ENCODE measurements at regions not wholly inside any gene's neighbourhood (a gene's known extent, or its start where the extent isn't known, plus 50 kb on each side); places are given as distances from the start of the nearest gene placed in this dataset.

GRCh38 chr22:48424201-48424627, 1403.5 kb downstream of the BRD1 start:
- ChIA-PET CTCF (ENCODE audit: low intra/inter-chr PET ratio, low total read pairs) (no interaction called here), POLR2A (no interaction called here)
- Histone ChIP-seq H3K27ac (ENCODE audit: extremely low read length, insufficient read depth, low read length) (no peak overlapping the region), H4K20me1 (ENCODE audit: insufficient read depth, low read length) (0 out of 2 replicates have a peak, but pooled peaks cover 6% of the 10 kb centered on the region), H3K27me3 (ENCODE audit: control insufficient read depth in 1 of 2, insufficient read depth in 2 of 2, low read length in 2 of 2) (peaks cover 10 to 75% of the 10 kb centered on the region in 2 experiments; a peak in 4 of 5 replicates), H3K4me3 (replicated peaks in 1 of 3; ENCODE audit: insufficient read depth in 1 of 3, low read depth in 2 of 3, low read length in 3 of 3) (no peak overlapping the region), H2AFZ (ENCODE audit: low read length) (no peak overlapping the region), H3K9ac (ENCODE audit: insufficient read depth, low read depth, low read length) (no peak overlapping the region), H3K79me2 (ENCODE audit: insufficient read depth, low read length) (no peaks in the 10 kb centered on the region), H3K4me1 (ENCODE audit: insufficient read depth, low read length) (no peaks in the 10 kb centered on the region), H3K4me2 (ENCODE audit: low read depth, low read length) (no peak overlapping the region), H3K9me3 (ENCODE audit: low read length) (no peaks in the 10 kb centered on the region), H3K36me3 (replicated peaks in 1 of 2; ENCODE audit: control insufficient read depth in 1 of 2, insufficient read depth in 2 of 2, low read length in 2 of 2) (no peaks in the 10 kb centered on the region)
- no peak for ATAC-seq
- no peak for FAIRE-seq
- intact Hi-C loops (cut with micrococcal nuclease; ENCODE audit: unreplicated experiment), result no loop called here
- in situ Hi-C loops (cut with HindIII; ENCODE audit: extremely low pct_ligation_motif_present, low pct_unique_long_range_greater_than_20kb), result no loop called here
- DNase-seq (ENCODE audit: low spot score), result no peak
- BruUV-seq (replicated peaks), result no TSS peak
- TF ChIP-seq FOXA1 (IDR thresholded peaks at IDR 0.05) (no peak), FOXA1 (CRISPR knock-in tag; IDR thresholded peaks at IDR 0.05) (no peak), ZEB1 (IDR thresholded peaks at IDR 0.05; ENCODE audit: insufficient replicate concordance, low read depth) (no peak), HMG20A (CRISPR knock-in tag; IDR thresholded peaks at IDR 0.05; ENCODE audit: borderline replicate concordance) (no peak)
- WGBS (ENCODE audit: low lambda C conversion rate), result 9% methylated on average over 12 of the region's 18 CpGs

GRCh38 chr22:48423481-48423911, 1404.2 kb downstream of the BRD1 start:
- no TSS peak for BruUV-seq (replicated peaks)
- intact Hi-C loops (cut with micrococcal nuclease; ENCODE audit: unreplicated experiment) (no loop called here), in situ Hi-C loops (cut with HindIII; ENCODE audit: extremely low pct_ligation_motif_present, low pct_unique_long_range_greater_than_20kb) (no loop called here)
- Histone ChIP-seq H3K4me1 (ENCODE audit: insufficient read depth, low read length) (no peaks in the 10 kb centered on the region), H3K4me3 (replicated peaks in 1 of 3; ENCODE audit: insufficient read depth in 1 of 3, low read depth in 2 of 3, low read length in 3 of 3) (no peak overlapping the region), H3K79me2 (ENCODE audit: insufficient read depth, low read length) (no peaks in the 10 kb centered on the region), H3K36me3 (replicated peaks in 1 of 2; ENCODE audit: control insufficient read depth in 1 of 2, insufficient read depth in 2 of 2, low read length in 2 of 2) (no peaks in the 10 kb centered on the region), H3K27ac (ENCODE audit: extremely low read length, insufficient read depth, low read length) (no peak overlapping the region), H3K9me3 (ENCODE audit: low read length) (no peaks in the 10 kb centered on the region), H3K27me3 (ENCODE audit: control insufficient read depth in 1 of 2, insufficient read depth in 2 of 2, low read length in 2 of 2) (peaks cover 8 to 72% of the 10 kb centered on the region in 2 experiments; a peak in 4 of 5 replicates), H3K9ac (ENCODE audit: insufficient read depth, low read depth, low read length) (no peak overlapping the region), H3K4me2 (ENCODE audit: low read depth, low read length) (no peak overlapping the region), H2AFZ (ENCODE audit: low read length) (no peak overlapping the region), H4K20me1 (ENCODE audit: insufficient read depth, low read length) (0 out of 2 replicates have a peak, but pooled peaks cover 6% of the 10 kb centered on the region)
- DNase-seq (ENCODE audit: low spot score) (no peak), ATAC-seq (no peak), FAIRE-seq (no peak)
- ChIA-PET CTCF (ENCODE audit: low intra/inter-chr PET ratio, low total read pairs) (no interaction called here), POLR2A (no interaction called here)
- TF ChIP-seq MXD1 (CRISPR knock-in tag; IDR thresholded peaks at IDR 0.05) (no peak), KDM5B (CRISPR knock-in tag; IDR thresholded peaks at IDR 0.05; ENCODE audit: borderline replicate concordance) (no peak), SMARCC2 (IDR thresholded peaks at IDR 0.05) (no peak), THYN1 (CRISPR knock-in tag; IDR thresholded peaks at IDR 0.05; ENCODE audit: borderline replicate concordance, low read depth) (no peak)
- WGBS (ENCODE audit: low lambda C conversion rate), result 0% methylated on average over 7 of the region's 8 CpGs

Data from HepG2 (cell line).